ENCODE measurements at regions not wholly inside any gene's neighbourhood (a gene's known extent, or its start where the extent isn't known, plus 50 kb on each side); places are given as distances from the start of the nearest gene placed in this dataset.

GRCh38 chr5:10892911-10893215, 131.8 kb upstream of the DAP start:
- Histone ChIP-seq H3K79me2 (no peaks in the 10 kb centered on the region), H3K27me3 (no peaks in the 10 kb centered on the region), H2AFZ (no peak overlapping the region), H3K4me1 (ENCODE audit: insufficient read depth) (no peaks in the 10 kb centered on the region), H3K9me3 (ENCODE audit: low read depth) (no peaks in the 10 kb centered on the region), H3K27ac (no peak overlapping the region), H4K20me1 (ENCODE audit: insufficient read depth, poor library complexity, severe bottlenecking) (no peaks in the 10 kb centered on the region), H3K9me2 (replicated peaks; ENCODE audit: insufficient read depth) (no peaks in the 10 kb centered on the region), H3K4me3 (no peak overlapping the region), H3K36me3 (replicated peaks; ENCODE audit: insufficient read depth, low read depth) (no peaks in the 10 kb centered on the region), H3K4me2 (no peak overlapping the region)
- DNase-seq (ENCODE audit: low spot score) = no peak
- WGBS (ENCODE audit: low lambda C conversion rate, missing lambda C conversion rate) = 84% methylated on average over 4 of the region's 4 CpGs
- TF ChIP-seq CTCF (IDR thresholded peaks at IDR 0.05; ENCODE audit: poor library complexity) (no peak), EZH2 (IDR thresholded peaks at IDR 0.05; ENCODE audit: borderline replicate concordance) (no peak), EZH2phosphoT487 (IDR thresholded peaks at IDR 0.05; ENCODE audit: low read depth, severe bottlenecking, unreplicated experiment) (no peak)

DNA sequence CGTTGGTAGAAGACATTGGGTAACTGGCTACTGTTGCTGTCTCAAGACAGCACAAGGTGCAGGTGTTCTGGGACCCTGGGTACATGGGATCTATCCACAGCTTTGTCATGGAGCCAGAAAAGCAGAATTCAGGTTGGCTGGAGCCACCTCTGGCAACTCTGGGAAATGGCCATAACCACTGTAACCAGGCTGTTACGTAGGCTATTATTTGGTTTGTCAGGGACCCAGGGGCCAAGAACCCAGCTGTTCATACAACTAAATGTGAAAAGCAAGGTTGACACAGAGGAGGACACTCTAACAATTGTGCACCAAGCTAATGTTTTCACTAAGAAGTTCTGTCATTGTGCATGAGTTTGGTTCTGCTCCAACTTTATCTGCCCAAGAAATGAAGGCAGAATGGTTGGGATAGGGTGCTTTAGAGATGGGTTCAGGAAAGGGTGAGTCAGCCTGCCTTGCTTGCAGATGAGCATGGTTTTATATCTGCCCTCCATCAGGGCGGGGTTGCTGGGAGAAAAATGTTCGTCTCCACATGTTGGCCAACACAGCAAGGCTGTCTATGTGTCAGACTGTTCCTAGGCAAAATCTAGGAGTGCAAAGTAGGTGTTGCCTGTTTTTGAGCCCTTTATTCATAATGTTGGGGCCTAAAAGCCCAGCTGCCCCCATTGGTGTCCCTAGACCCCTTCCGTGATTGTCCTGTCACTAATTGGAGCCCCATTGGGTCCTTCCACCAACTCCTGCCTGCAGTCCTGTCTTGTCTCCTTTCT, 131.3 kb upstream of the DAP start:
- DNase-seq (ENCODE audit: low spot score) = no peak
- no peak overlapping the region for H3K4me3 ChIP-seq
- no peaks in the 10 kb centered on the region for H3K4me1 ChIP-seq (ENCODE audit: insufficient read depth)
- H4K20me1 ChIP-seq (ENCODE audit: insufficient read depth, poor library complexity, severe bottlenecking) = no peaks in the 10 kb centered on the region
- TF ChIP-seq CTCF (IDR thresholded peaks at IDR 0.05; ENCODE audit: poor library complexity) (no peak), EZH2phosphoT487 (IDR thresholded peaks at IDR 0.05; ENCODE audit: low read depth, severe bottlenecking, unreplicated experiment) (no peak), EZH2 (IDR thresholded peaks at IDR 0.05; ENCODE audit: borderline replicate concordance) (no peak)
- H2AFZ ChIP-seq = no peak overlapping the region
- no peaks in the 10 kb centered on the region for H3K9me3 ChIP-seq (ENCODE audit: low read depth)
- WGBS (ENCODE audit: low lambda C conversion rate, missing lambda C conversion rate) = 91% methylated on average over 5 of the region's 5 CpGs
- H3K79me2 ChIP-seq = no peaks in the 10 kb centered on the region
- no peaks in the 10 kb centered on the region for H3K36me3 ChIP-seq (replicated peaks; ENCODE audit: insufficient read depth, low read depth)
- H3K27me3 ChIP-seq = no peaks in the 10 kb centered on the region
- no peak overlapping the region for H3K4me2 ChIP-seq
- H3K27ac ChIP-seq = no peak overlapping the region
- no peaks in the 10 kb centered on the region for H3K9me2 ChIP-seq (replicated peaks; ENCODE audit: insufficient read depth)

DNA sequence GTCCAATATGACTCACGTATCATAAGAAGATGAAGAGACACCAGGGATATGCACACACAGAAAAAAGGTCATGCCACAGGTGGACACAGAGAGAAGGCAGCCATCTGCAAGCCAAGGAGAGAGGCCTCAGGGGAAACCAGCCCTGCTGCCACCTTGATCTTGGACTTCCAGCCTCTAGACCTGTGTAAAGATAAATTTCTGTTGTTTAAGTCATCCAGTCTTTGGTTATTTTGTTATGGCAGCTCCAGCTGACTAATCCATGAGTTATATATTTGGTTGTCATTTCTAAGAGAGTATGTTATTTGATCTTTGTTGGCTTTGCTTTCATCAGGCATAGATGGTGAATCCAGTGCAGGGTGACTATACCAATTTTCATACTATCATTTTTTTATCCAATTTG, 130.2 kb upstream of the DAP start:
- H3K9me3 ChIP-seq (ENCODE audit: low read depth) = no peaks in the 10 kb centered on the region
- no peak overlapping the region for H3K4me3 ChIP-seq
- H3K36me3 ChIP-seq (replicated peaks; ENCODE audit: insufficient read depth, low read depth) = no peaks in the 10 kb centered on the region
- H3K27me3 ChIP-seq = no peaks in the 10 kb centered on the region
- H4K20me1 ChIP-seq (ENCODE audit: insufficient read depth, poor library complexity, severe bottlenecking) = no peaks in the 10 kb centered on the region
- no peak overlapping the region for H3K27ac ChIP-seq
- no peaks in the 10 kb centered on the region for H3K79me2 ChIP-seq
- TF ChIP-seq EZH2 (IDR thresholded peaks at IDR 0.05; ENCODE audit: borderline replicate concordance) (no peak), EZH2phosphoT487 (IDR thresholded peaks at IDR 0.05; ENCODE audit: low read depth, severe bottlenecking, unreplicated experiment) (no peak), CTCF (IDR thresholded peaks at IDR 0.05; ENCODE audit: poor library complexity) (no peak)
- DNase-seq (ENCODE audit: low spot score) = no peak
- no peaks in the 10 kb centered on the region for H3K4me1 ChIP-seq (ENCODE audit: insufficient read depth)
- WGBS (ENCODE audit: low lambda C conversion rate, missing lambda C conversion rate) = 95% methylated on average over 1 of the region's 1 CpG
- no peaks in the 10 kb centered on the region for H3K9me2 ChIP-seq (replicated peaks; ENCODE audit: insufficient read depth)
- H2AFZ ChIP-seq = no peak overlapping the region
- no peak overlapping the region for H3K4me2 ChIP-seq

Data from hepatocyte (in vitro differentiated cells).